ENCODE measurements at regions not wholly inside any gene's neighbourhood (a gene's known extent, or its start where the extent isn't known, plus 50 kb on each side); places are given as distances from the start of the nearest gene placed in this dataset.

GRCh38 chr13:83184150-83184475, 698.2 kb downstream of the SLITRK1 start:
- DNase-seq (ENCODE audit: low read depth) = no peak
- TF ChIP-seq CTCF (conservative IDR thresholded peaks at IDR 0.05; ENCODE audit: control insufficient read depth, insufficient read depth, low read depth, low read length) = no peak
- H3K4me3 ChIP-seq (ENCODE audit: control insufficient read depth, low read depth, low read length) = no peak overlapping the region

GRCh38 chr13:83183439-83184149, 698.7 kb downstream of the SLITRK1 start:
- TF ChIP-seq CTCF (conservative IDR thresholded peaks at IDR 0.05; ENCODE audit: control insufficient read depth, insufficient read depth, low read depth, low read length) = no peak
- DNase-seq (ENCODE audit: low read depth) = no peak
- no peak overlapping the region for H3K4me3 ChIP-seq (ENCODE audit: control insufficient read depth, low read depth, low read length)

- TF ChIP-seq CTCF (conservative IDR thresholded peaks at IDR 0.05; ENCODE audit: control insufficient read depth, insufficient read depth, low read depth, low read length) = no peak
- no peak for DNase-seq (ENCODE audit: low read depth)
Observed at GRCh38 chr13:83182845-83183244, 699.4 kb downstream of the SLITRK1 start.

GRCh38 chr13:83178008-83178407, 704.3 kb downstream of the SLITRK1 start:
- TF ChIP-seq CTCF (conservative IDR thresholded peaks at IDR 0.05; ENCODE audit: control insufficient read depth, insufficient read depth, low read depth, low read length) = no peak
- no peak overlapping the region for H3K4me3 ChIP-seq (ENCODE audit: control insufficient read depth, low read depth, low read length)
- no peak for DNase-seq (ENCODE audit: low read depth)

More at GRCh38 chr13:83182845-83183244, 699.4 kb downstream of the SLITRK1 start:
- H3K4me3 ChIP-seq (ENCODE audit: control insufficient read depth, low read depth, low read length) = no peak overlapping the region

- DNase-seq (ENCODE audit: low read depth) = no peak
- no peak overlapping the region for H3K4me3 ChIP-seq (ENCODE audit: control insufficient read depth, low read depth, low read length)
- TF ChIP-seq CTCF (conservative IDR thresholded peaks at IDR 0.05; ENCODE audit: control insufficient read depth, insufficient read depth, low read depth, low read length) = no peak
Observed at GRCh38 chr13:83168590-83168989, 713.7 kb downstream of the SLITRK1 start.

- no peak overlapping the region for H3K4me3 ChIP-seq (ENCODE audit: control insufficient read depth, low read depth, low read length)
- DNase-seq (ENCODE audit: low read depth) = no peak
- no peak for TF ChIP-seq CTCF (conservative IDR thresholded peaks at IDR 0.05; ENCODE audit: control insufficient read depth, insufficient read depth, low read depth, low read length)
Observed at GRCh38 chr13:83167203-83167602, 715.1 kb downstream of the SLITRK1 start.

GRCh38 chr13:83166550-83166949, 715.7 kb downstream of the SLITRK1 start:
- DNase-seq (ENCODE audit: low read depth) = no peak
- TF ChIP-seq CTCF (conservative IDR thresholded peaks at IDR 0.05; ENCODE audit: control insufficient read depth, insufficient read depth, low read depth, low read length) = no peak

More at GRCh38 chr13:83166550-83166949, 715.7 kb downstream of the SLITRK1 start:
- H3K4me3 ChIP-seq (ENCODE audit: control insufficient read depth, low read depth, low read length) = no peak overlapping the region

All from fibroblast of mammary gland (primary cell).